Neural cell (in vitro differentiated cells): ENCODE measurements at regions not wholly inside any gene's neighbourhood (a gene's known extent, or its start where the extent isn't known, plus 50 kb on each side); places are given as distances from the start of the nearest gene placed in this dataset.

ENCODE experiments used
- H2AFZ ChIP-seq: fragments of 200-600, 300-800 bp; sonication (generic), shearing (Covaris generic); 2 replicates; pipeline ENCODE4 v1.6.0; 2014; ENCODE audit warnings: low read depth, mild to moderate bottlenecking, antibody characterized with exemption, low read length, moderate library complexity
- H3F3A ChIP-seq: fragments of 200-600 bp; shearing (Covaris generic); 2 replicates; pipeline ENCODE4 v1.6.1; 2016; ENCODE audit warnings: mild to moderate bottlenecking, moderate library complexity, mixed read lengths, antibody characterized with exemption, low read length; ENCODE audit not compliant: insufficient read depth, poor library complexity, severe bottlenecking
- H3K27ac ChIP-seq: fragments of 200-600, 300-800 bp; sonication (generic), shearing (Covaris generic); 2 replicates; pipeline ENCODE4 v1.5.1; 2014; ENCODE audit warnings: mild to moderate bottlenecking, low read length, moderate library complexity
- H3K27me3 ChIP-seq: fragments of 300-800, 200-600 bp; sonication (generic), shearing (Covaris generic); 2 replicates; pipeline ENCODE4 v1.6.0; 2014; ENCODE audit warnings: mild to moderate bottlenecking, low read depth, low read length, moderate library complexity; ENCODE audit not compliant: insufficient read depth
- H3K36me3 ChIP-seq: fragments of 300-800, 200-600 bp; sonication (generic), shearing (Covaris generic); 2 replicates; pipeline ENCODE4 v1.5.1; 2014; ENCODE audit warnings: mild to moderate bottlenecking, antibody characterized with exemption, low read length, moderate library complexity; ENCODE audit not compliant: insufficient read depth
- H3K4me2 ChIP-seq: fragments of 300-800, 200-600 bp; sonication (generic), shearing (Covaris generic); 2 replicates; pipeline ENCODE4 v1.6.0; 2014; ENCODE audit warnings: mild to moderate bottlenecking, low read length
- H3K4me3 ChIP-seq: fragments of 300-800, 200-600 bp; sonication (generic), shearing (Covaris generic); 2 replicates; pipeline ENCODE4 v1.5.1; 2014; ENCODE audit warnings: mild to moderate bottlenecking, low read length, moderate library complexity
- H3K79me2 ChIP-seq: fragments of 200-600 bp; shearing (Covaris generic); replicated peaks from 2 replicates; pipeline ENCODE4 v1.6.0; 2014; ENCODE audit warnings: mild to moderate bottlenecking, low read length, moderate library complexity; ENCODE audit not compliant: insufficient read depth
- H3K9ac ChIP-seq: fragments of 300-800, 200-600 bp; sonication (generic), shearing (Covaris generic); 2 replicates; pipeline ENCODE4 v1.6.1; 2016; ENCODE audit warnings: mild to moderate bottlenecking, low read length, mixed read lengths
- H3K9me2 ChIP-seq: fragments of 200-600 bp; shearing (Covaris generic); 2 replicates; pipeline ENCODE4 v1.6.1; 2016; ENCODE audit warnings: mild to moderate bottlenecking, low read length, mixed read lengths; ENCODE audit not compliant: insufficient read depth
- H3K9me3 ChIP-seq: fragments of 200-600, 300-800 bp; sonication (generic), shearing (Covaris generic); 2 replicates; pipeline ENCODE4 v1.6.1; 2016; ENCODE audit warnings: mild to moderate bottlenecking, mixed run types, low read length, moderate library complexity, mixed read lengths
- H4K20me1 ChIP-seq: fragments of 200-600 bp; shearing (Covaris generic); 2 replicates; pipeline ENCODE4 v1.6.1; 2016; ENCODE audit warnings: mild to moderate bottlenecking, mixed run types; ENCODE audit not compliant: insufficient read depth
- CTCF ChIP-seq: fragments of 450-650 bp; IDR thresholded peaks from 2 replicates; pipeline ENCODE4 v1.5.1; 2014; ENCODE audit warnings: antibody characterized with exemption, mild to moderate bottlenecking, moderate library complexity; ENCODE audit not compliant: poor library complexity, severe bottlenecking
- EZH2 ChIP-seq: fragments of 200-600, 300-800 bp; shearing (Covaris generic), sonication (generic); IDR thresholded peaks from 2 replicates; pipeline ENCODE4 v1.6.1; 2014; ENCODE audit warnings: antibody characterized with exemption, low read length, borderline replicate concordance, mild to moderate bottlenecking; ENCODE audit not compliant: insufficient read depth, poor library complexity, severe bottlenecking
- MXI1 ChIP-seq: fragments of 450-650 bp; conservative IDR thresholded peaks from 2 replicates; pipeline ENCODE4 v1.6.1; 2014; ENCODE audit warnings: antibody characterized with exemption, mild to moderate bottlenecking; ENCODE audit not compliant: poor library complexity, severe bottlenecking
- POLR2AphosphoS5 ChIP-seq: IDR thresholded peaks from 2 replicates; pipeline ENCODE4 v1.6.1; 2012
- RAD21 ChIP-seq: fragments of 450-650 bp; conservative IDR thresholded peaks from 2 replicates; pipeline ENCODE4 v1.6.1; 2014; ENCODE audit warnings: antibody characterized with exemption, mild to moderate bottlenecking, moderate library complexity
- REST ChIP-seq: IDR thresholded peaks from 2 replicates; pipeline ENCODE4 v1.6.1; 2012; ENCODE audit warnings: borderline replicate concordance
- SMC3 ChIP-seq: fragments of 450-650 bp; conservative IDR thresholded peaks from 2 replicates; pipeline ENCODE4 v1.6.1; 2014; ENCODE audit warnings: antibody characterized with exemption, mild to moderate bottlenecking, moderate library complexity; ENCODE audit not compliant: poor library complexity
- TAF1 ChIP-seq: IDR thresholded peaks from 2 replicates; pipeline ENCODE4 v1.6.1; 2012; ENCODE audit warnings: low read depth

DNA sequence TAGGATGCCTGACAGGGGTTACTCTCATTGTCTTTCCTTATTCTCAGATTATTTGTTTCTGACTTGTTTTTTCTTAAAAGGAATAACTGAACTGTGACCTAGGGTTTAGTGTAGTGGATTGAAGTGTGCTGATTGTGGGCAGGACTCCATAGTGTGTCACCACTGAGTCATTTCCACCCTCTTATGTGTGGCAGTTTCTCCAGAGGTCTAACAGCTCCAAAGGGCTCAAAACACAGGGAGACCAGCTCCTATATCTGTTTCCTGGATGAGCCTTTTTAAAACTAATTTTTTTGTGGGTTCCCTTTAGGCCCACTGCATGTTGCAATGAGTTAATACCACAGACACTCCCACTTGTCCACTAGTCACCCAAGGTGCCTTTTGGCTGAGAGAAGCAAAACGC, 951.1 kb upstream of the ADGRB3 start:
- Histone ChIP-seq H3K9me3 (no peaks in the 10 kb centered on the region), H4K20me1 (no peaks in the 10 kb centered on the region), H3K27me3 (no peaks in the 10 kb centered on the region), H3K4me3 (no peak overlapping the region), H3K79me2 (no peaks in the 10 kb centered on the region), H3K9ac (no peak overlapping the region), H2AFZ (no peak overlapping the region), H3K4me2 (no peak overlapping the region), H3K36me3 (no peaks in the 10 kb centered on the region), H3F3A (no peaks in the 10 kb centered on the region), H3K9me2 (no peaks in the 10 kb centered on the region), H3K27ac (no peak overlapping the region)
- TF ChIP-seq REST (no peak), CTCF (no peak)

DNA sequence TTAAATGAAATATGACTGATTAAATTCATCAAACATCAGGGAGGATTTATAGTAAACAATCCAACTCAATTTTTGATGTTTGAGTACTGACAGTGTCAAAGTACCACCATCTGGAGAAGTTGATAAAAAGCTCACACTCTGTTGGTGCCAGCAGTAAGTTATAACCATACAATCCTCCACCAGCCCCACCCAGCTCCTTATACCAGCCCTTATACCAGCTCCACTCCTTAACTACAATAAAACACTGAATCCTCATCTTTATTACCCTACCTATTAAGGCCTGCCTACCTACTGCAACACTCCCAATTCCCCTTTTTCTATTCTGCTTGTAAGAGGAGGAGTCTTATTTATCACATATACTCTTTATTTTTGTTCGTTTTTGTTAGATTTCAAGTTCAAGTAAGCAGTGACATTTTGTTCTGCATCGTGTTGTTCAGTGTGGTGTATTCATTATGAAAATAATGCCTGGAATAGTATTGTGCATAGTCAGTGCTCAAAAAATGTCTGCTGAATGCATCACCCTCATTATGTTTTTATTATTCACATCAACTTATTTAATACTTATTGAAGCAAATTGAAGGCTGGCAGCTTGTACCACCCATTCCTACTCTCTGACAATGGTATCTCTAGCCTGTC, 954.7 kb upstream of the ADGRB3 start:
- H4K20me1 ChIP-seq: no peaks in the 10 kb centered on the region
- H3K27ac ChIP-seq: no peak overlapping the region
- no peaks in the 10 kb centered on the region for H3K27me3 ChIP-seq
- H2AFZ ChIP-seq: no peak overlapping the region
- TF ChIP-seq SMC3 (no peak), EZH2 (no peak), MXI1 (no peak), CTCF (no peak), RAD21 (no peak), POLR2AphosphoS5 (no peak), TAF1 (no peak), REST (no peak)
- no peak overlapping the region for H3K4me3 ChIP-seq
- H3K9me2 ChIP-seq: no peaks in the 10 kb centered on the region
- no peaks in the 10 kb centered on the region for H3K79me2 ChIP-seq
- H3K4me2 ChIP-seq: no peak overlapping the region
- H3K9me3 ChIP-seq: no peaks in the 10 kb centered on the region
- no peaks in the 10 kb centered on the region for H3F3A ChIP-seq
- no peak overlapping the region for H3K9ac ChIP-seq
- H3K36me3 ChIP-seq: no peaks in the 10 kb centered on the region
